ENCODE measurements at regions not wholly inside any gene's neighbourhood (a gene's known extent, or its start where the extent isn't known, plus 50 kb on each side); places are given as distances from the start of the nearest gene placed in this dataset.

DNA sequence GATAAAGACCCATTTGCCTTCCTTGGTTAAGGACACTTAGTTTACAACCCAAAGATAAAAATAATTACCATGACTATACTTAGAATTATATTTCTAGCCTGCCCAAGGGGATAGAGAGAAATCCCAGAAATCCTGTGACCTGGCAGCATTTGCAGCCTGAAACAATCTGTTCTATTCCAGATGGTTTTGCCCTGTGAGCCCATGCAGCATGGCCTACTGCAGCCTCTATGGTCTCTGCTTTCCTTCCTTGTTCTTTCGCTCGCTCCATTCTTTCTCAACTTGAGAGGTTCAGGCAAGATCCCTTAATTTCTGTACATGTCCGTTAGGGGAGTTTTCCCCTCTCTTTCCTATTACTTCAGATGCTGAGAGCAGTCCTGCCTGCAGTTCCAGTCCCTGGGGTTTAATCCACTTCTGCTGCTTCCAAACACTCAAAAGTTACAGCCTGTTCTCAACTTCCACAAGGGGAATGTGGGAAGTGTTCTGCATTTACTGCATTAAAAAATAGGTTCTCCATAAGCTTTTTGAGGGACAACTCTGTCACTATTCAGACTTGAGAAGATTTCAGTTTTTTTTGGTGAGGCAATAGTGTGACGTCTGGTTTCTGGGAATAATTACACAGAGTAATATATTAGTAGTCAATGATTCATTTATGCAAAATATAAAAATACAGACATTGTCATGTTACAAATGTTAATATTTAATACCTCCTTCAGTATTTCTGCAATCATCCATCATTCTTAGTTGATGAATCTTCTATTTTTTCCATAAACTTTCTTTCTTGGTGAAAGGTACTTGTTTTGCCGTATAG, 80.3 kb downstream of the CDCA7 start:
- no peak overlapping the region for H4K5ac ChIP-seq (ENCODE audit: insufficient read length, low read depth, low read length)
- TF ChIP-seq CHD1 (IDR thresholded peaks at IDR 0.05; ENCODE audit: low read depth, low read length) (no peak), RFX5 (IDR thresholded peaks at IDR 0.05; ENCODE audit: borderline replicate concordance, low read depth, low read length) (no peak), RXRA (IDR thresholded peaks at IDR 0.05; ENCODE audit: insufficient read depth, low read depth, low read length) (no peak)
- TF ChIP-seq, protein P1, sequence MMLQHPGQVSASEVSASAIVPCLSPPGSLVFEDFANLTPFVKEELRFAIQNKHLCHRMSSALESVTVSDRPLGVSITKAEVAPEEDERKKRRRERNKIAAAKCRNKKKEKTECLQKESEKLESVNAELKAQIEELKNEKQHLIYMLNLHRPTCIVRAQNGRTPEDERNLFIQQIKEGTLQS (IDR thresholded peaks at IDR 0.05; ENCODE audit: insufficient read depth, low read depth, low read length): no peak
- no peak overlapping the region for H2BK15ac ChIP-seq (ENCODE audit: low read length)
- H2AK5ac ChIP-seq (ENCODE audit: low read depth, low read length): no peak overlapping the region
- no peak overlapping the region for H3K4ac ChIP-seq (replicated peaks; ENCODE audit: insufficient read length, low read depth, low read length)
- H3K23me2 ChIP-seq (ENCODE audit: low read depth, low read length): no peaks in the 10 kb centered on the region
- no peak overlapping the region for H2BK120ac ChIP-seq (replicated peaks; ENCODE audit: low read depth, low read length)
- H3K23ac ChIP-seq (ENCODE audit: insufficient read length): no peak overlapping the region
- H4K20me1 ChIP-seq (replicated peaks in 1 of 2; ENCODE audit: control insufficient read depth in 1 of 2, insufficient read depth in 2 of 2, low read length in 2 of 2): no peaks in the 10 kb centered on the region
- CTCF ChIA-PET (ENCODE audit: partially characterized antibody): interaction anchor here (0.7 kb wide), 1 partner anchor 34 kb away, joined by 3 read pairs; no protein-coding TSS in a partner anchor
- H2BK20ac ChIP-seq (ENCODE audit: low read length): no peak overlapping the region
- H3K9me3 ChIP-seq (ENCODE audit: insufficient read depth in 2 of 2, low read depth in 1 of 2, low read length in 1 of 2): no peaks in the 10 kb centered on the region
- H2AFZ ChIP-seq (ENCODE audit: low read length): no peak overlapping the region
- no peak overlapping the region for H3K18ac ChIP-seq (ENCODE audit: extremely low read depth, low read length)
- H3K79me2 ChIP-seq (ENCODE audit: control insufficient read depth in 1 of 2, insufficient read depth in 2 of 2, low read length in 2 of 2): no peaks in the 10 kb centered on the region
- POLR2A ChIA-PET (ENCODE audit: partially characterized antibody): no interaction called here
- H3K27me3 ChIP-seq (replicated peaks in 1 of 4; ENCODE audit: control insufficient read depth in 3 of 4, extremely low read depth in 1 of 4, insufficient read depth in 3 of 4, low read length in 3 of 4): no peaks in the 10 kb centered on the region
- H3K27ac ChIP-seq (ENCODE audit: low read depth, low read length): no peak overlapping the region
- H3K4me1 ChIP-seq (replicated peaks in 1 of 4; ENCODE audit: control insufficient read depth in 3 of 4, insufficient read depth in 4 of 4, low read length in 3 of 4): no peaks in the 10 kb centered on the region
- H3K9ac ChIP-seq (replicated peaks in 1 of 4; ENCODE audit: extremely low read depth in 1 of 4, low read depth in 3 of 4, low read length in 3 of 4): no peak overlapping the region
- no peak overlapping the region for H2BK5ac ChIP-seq (ENCODE audit: low read depth, low read length)
- no peak for FAIRE-seq
- no peak overlapping the region for H3K4me2 ChIP-seq (ENCODE audit: insufficient read depth in 1 of 2, low read depth in 2 of 2, low read length in 2 of 2)
- H4K8ac ChIP-seq (ENCODE audit: extremely low read depth, insufficient read depth, low read length): no peak overlapping the region
- H4K91ac ChIP-seq (replicated peaks; ENCODE audit: insufficient read length, low read length): no peak overlapping the region
- WGBS, 2 experiments (ENCODE audit: extremely low coverage in 1 of 2, insufficient coverage in 1 of 2, insufficient read length in 1 of 2, insufficient replicate concordance in 2 of 2, low coverage in 1 of 2, low lambda C conversion rate in 2 of 2, missing lambda C conversion rate in 1 of 2): 98% methylated on average over 5 of the region's 5 CpGs; no CpG with 5 or more reads in 1 of the 2 experiments
- no peak overlapping the region for H2BK12ac ChIP-seq (ENCODE audit: low read depth, low read length)
- H3K4me3 ChIP-seq (ENCODE audit: extremely low read depth in 1 of 4, insufficient read depth in 2 of 4, low read depth in 3 of 4, low read length in 4 of 4): no peak overlapping the region
- no peak overlapping the region for H3K14ac ChIP-seq (ENCODE audit: insufficient read length)
- no peak for DNase-seq (ENCODE audit: low read depth in 1 of 2, low spot score in 2 of 2)
- no peaks in the 10 kb centered on the region; a peak in 1 of 8 replicates for H3K36me3 ChIP-seq (ENCODE audit: control insufficient read depth in 2 of 4, insufficient read depth in 4 of 4, low read length in 3 of 4)
- H3K79me1 ChIP-seq (ENCODE audit: low read depth, low read length): no peaks in the 10 kb centered on the region
- no peak overlapping the region for H3K56ac ChIP-seq (replicated peaks; ENCODE audit: insufficient read length, low read depth, low read length)
